CD1c-positive myeloid dendritic cell (primary cell): ENCODE measurements at regions not wholly inside any gene's neighbourhood (a gene's known extent, or its start where the extent isn't known, plus 50 kb on each side); places are given as distances from the start of the nearest gene placed in this dataset.
"Not testable (repeated sequence)": the region's sequence is repeated elsewhere in the genome, so short reads cannot be mapped to it uniquely, and the experiment has no call there.

Experiments used
- DNase-seq: peaks from one replicate; pipeline ENCODE4 v3.0.0-alpha.2; 2016; ENCODE audit errors: extremely low spot score

GRCh38 chr3:177476495-177476894 lies 279.2 kb upstream of the TBL1XR1 start:
- DNase-seq = no peak

GRCh38 chr3:177476921-177477435 lies 279.7 kb upstream of the TBL1XR1 start:
- DNase-seq = no peak

GRCh38 chr3:177478170-177478867 lies 281.0 kb upstream of the TBL1XR1 start:
- no peak for DNase-seq

DNA sequence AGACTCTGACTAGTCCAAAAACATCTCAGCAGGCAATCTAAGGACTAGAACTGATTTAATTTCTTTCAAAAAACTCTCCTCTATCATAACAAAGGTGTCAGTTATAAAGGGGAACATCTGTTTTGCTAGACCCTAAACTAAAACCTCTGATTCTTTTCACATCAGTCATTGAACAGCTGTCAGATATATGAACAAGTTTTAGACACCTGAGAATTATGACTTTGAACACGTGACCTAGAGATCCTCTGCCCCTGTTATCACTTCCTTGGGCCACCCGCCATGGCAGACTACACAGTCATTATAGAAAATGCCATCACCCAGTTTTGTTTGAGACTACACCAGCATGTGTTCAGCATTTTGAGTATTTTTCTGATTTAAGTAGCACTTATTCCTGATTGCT lies 282.3 kb upstream of the TBL1XR1 start:
- DNase-seq = no peak

DNA sequence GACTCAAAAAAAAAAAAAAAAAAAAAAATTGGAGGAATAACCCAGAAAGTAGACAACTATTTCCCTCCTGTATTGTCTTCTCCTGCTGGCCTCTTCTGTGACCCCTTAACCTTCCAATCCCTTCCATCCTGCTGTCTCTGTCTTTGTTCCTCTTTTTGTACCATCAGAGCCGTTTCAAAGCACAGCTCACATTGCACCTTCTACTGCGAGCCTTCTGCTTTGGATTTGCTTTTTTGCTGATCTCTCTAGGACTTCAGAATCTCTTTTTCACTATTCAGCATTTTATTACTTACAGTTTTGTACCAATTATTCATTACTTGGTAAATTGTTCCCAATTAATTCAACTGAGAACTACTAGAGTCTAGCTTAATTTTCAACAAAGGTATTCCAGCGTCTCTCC lies 284.0 kb upstream of the TBL1XR1 start:
- DNase-seq = peak; percentile 26

- DNase-seq = no peak
These were observed 284.9 kb upstream of the TBL1XR1 start for GRCh38 chr3:177482048-177482691.

DNA sequence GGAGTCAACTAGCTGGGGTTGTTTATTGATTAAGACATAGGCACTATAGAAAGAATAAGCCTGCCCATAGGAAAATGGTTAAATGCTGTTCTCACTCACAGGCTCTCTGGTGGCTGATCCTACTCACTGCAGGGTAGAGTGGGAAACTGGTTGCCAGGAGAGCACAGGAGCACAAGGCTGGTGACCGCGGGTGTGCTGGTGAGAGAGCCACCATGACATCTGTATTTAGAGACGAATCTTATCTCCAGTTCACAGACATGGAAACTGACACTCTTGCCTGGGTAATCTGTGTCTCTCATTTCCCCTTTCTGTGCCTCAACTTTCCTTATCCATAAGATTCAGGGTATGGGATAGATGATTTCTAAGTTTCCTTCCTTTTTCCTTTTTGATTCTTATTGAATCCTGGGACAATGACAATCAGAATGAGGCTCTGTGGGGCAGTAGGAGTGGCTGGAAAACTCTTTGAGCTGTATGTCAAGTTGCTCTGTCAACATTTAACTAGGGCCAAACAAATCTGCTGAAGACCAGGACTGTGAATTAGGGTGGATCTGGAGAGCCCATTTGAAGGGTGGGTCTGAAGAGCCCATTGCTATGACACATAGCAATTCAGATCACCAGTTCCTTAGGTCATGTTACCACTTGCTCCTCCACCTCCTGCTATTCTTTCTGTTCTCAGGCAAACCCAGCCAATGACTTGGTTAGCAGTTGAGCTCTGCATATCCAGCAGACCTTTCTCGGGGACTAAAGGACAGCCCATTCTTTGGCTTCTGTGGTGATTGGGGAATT lies 286.1 kb upstream of the TBL1XR1 start:
- DNase-seq = no peak

DNA sequence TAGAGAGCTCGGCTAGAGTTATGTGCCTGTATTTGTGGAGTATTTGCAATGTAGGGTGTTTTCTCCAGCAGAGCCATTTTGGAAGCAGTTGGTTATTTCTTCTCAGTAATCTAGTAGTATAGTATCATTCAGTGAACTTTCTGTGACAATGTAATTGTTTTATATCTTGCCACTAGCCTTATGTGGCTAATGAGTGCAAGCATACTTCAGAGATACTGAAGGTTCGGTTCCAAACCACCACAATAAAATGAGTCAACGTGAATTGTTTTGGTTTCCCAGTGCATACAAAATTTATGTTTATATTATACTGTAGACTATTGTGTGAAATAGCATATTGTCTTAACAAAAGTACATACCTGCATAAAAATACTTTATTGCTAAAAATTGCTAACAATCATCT lies 286.9 kb upstream of the TBL1XR1 start:
- DNase-seq = no peak

GRCh38 chr3:177484926-177485325 lies 287.6 kb upstream of the TBL1XR1 start:
- no peak for DNase-seq

DNA sequence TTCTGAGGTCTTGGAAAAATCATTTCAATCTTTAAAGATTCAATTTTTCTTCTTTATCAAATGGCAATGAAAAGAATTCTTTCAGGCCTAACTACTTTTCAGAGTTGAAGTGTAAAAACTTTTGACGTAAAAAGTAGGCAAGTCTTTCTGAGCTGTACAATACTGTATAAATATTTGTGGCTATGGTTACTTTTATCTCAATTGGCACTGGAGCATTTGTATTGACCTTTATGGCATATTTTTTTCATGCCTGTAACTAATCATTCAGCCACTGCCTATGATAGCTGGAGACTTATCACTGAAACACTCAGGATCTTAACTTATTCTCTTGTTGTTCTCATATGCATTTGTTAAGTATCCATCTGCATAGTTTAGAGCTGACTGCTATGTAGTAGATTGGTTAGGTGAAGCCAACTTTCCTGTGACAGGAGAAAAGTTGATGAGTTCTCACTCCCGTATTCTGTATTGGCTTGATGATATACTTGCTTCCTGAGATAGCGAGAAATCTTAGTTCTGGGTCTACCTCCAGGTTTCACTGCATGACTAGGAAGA lies 290.4 kb upstream of the TBL1XR1 start:
- DNase-seq = no peak

DNA sequence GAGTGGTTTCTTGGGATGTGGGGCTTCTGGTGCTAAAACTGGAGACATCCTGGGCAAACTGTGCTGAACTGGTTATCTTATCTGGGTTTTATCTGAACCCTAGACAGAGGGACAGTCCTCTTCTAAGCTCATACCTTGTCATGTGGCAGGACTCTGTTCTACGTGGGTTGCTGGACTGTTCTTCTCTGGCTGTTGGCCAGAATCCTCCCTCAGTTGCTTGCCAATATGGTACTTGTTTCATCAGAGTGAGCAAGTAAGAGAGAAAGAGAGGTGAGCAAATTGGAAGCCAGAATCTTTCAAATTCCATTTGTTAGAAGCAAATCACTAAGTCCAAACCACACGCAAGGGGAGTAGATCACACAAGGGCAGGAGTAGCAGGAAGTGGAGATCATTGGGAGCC lies 291.5 kb upstream of the TBL1XR1 start:
- no peak for DNase-seq

GRCh38 chr3:177490626-177491025 lies 293.3 kb upstream of the TBL1XR1 start:
- no peak for DNase-seq

DNA sequence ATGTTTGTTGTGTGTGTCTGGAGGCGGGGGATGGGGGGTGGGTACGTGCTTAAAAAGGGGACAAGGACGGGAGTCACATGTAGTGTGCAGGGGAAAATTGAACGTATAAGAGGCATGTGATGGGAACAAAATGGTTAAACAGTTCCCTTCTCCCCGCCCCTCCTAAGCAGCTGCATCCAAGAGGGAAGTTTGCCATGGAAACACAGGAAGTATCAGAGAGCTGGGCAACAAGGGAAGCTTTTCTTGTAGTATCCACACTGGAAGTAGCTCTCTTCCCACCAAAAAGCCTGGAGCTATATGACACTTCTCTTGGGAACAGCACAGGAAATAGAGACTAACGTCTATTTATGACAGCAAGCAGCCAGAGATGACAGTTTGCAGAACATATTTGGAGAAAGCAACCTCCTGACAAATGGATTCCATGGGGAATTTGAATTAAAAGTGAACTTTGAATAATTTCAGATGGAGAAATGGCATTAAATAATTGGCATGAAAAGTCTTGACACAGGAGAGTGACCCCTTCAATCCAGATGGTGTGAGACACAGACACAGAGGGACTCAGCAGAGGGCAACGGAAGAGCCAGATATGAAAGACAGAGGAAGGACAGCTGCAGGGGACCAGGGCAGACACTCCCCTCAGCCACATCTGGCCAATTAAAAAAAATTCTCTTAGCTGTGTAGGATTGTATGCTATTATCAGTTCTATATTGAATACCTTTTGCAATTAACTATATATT lies 294.2 kb upstream of the TBL1XR1 start:
- no peak for DNase-seq

DNA sequence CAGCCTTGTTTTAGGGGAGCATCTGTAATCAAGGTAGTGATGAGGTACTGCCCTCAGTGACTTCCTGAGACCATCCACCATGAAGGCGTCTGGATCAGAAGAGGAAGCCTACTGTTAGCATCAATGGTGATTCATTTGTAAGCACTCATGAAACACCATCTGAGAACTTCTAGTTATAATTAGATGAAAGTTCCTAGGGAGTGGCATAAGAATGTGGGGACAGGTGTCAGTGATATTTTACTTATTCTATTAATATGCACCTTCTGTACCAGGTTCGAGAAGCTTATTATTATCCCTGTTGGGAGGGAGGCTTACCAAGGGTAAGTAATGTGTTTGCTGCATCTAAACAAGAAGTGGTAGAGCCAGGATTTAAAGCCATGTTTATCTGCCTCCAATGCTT lies 295.8 kb upstream of the TBL1XR1 start:
- no peak for DNase-seq

GRCh38 chr3:177494216-177494615 lies 296.9 kb upstream of the TBL1XR1 start:
- no peak for DNase-seq

DNA sequence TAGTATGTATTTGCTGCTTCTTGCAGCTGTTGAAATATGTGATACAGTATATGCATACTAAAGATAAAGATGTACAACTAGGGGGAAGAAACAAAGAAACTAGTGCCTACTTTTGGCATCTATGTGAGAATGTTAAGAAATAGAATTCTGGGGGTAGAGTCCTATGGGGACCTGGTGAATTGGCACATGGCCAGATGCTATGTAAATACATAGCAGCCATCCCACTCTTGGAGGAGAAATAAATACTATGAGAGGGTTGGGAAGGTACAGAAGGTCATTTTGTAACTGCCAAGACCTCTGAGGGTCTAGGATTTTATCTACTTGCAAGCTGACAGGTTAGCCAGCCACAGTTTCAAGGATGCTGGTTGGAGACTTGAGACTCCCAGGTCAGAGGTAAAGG lies 298.3 kb upstream of the TBL1XR1 start:
- DNase-seq = no peak

DNA sequence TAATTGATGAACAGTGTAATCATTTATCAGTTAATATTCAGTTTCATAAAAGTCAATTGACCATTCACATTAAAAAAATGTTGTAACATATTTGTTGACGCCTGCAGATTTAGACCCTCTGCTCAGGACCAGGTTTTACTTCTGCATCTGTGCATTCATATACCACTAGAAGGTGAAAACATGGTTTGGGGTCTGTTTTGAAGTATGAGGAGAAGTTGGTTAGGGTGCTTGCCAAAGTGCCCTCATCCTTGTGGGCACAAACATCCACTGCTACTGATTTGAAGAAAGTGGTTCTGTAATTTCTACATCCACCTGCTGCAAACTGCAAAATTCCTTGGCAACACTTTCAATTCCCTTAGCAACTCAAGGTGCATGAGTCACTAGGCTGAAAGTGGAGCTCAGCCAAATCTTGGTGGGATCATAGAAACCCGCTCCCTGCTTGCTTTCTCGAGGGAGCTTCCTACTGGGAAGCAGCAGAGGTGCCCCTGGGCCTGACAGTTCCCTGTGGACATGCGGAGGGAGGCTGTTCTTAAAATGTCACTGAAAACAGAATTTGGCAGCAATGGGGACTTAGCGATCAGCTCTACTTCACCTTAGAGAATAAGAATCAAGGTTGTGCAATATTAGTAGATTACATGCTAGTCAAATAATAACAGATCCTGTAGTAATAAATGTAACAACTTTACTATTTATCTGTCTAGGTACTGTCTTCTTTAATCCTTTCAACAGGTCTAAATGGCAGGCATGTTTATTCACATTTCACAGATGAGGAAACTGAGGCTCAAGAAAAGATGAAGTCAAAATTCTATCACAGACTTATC lies 301.0 kb upstream of the TBL1XR1 start:
- DNase-seq = peak; percentile 53

- not testable (repeated sequence) for DNase-seq
These were observed 301.8 kb upstream of the TBL1XR1 start for GRCh38 chr3:177499039-177499438.

- no peak for DNase-seq
These were observed 302.6 kb upstream of the TBL1XR1 start for GRCh38 chr3:177499779-177500423.

DNA sequence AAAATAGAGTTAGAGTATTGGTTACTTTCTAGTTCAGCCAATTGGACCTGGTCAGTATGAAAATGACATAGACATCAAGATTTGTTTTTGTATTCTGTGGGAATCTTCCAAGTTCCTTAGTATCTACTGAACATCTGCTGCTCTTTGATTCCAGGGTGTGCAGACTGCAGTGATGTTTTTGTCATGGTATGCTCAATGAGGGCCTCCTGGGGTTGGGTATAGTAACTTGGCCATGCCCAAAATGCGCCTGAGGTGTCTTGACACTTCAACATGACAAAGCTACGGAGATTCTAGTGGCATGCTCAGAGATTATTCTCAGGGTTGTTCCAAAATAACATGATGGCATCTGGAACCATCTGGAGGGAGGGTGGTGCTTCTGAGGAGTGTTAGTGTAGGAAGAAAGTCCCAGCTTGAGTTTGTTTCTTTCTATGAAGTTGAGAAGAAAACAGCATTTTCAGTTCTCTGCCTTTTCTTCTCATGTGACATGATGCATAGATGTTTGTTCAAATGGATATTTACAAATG lies 313.5 kb upstream of the TBL1XR1 start:
- DNase-seq = no peak
